Fibroblast of peridontal ligament (primary cell): ENCODE measurements at regions not wholly inside any gene's neighbourhood (a gene's known extent, or its start where the extent isn't known, plus 50 kb on each side); places are given as distances from the start of the nearest gene placed in this dataset.
A peak's percentile ranks its signal among the peaks of the same experiment; 100 is the strongest.
"Not testable (repeated sequence)": the region's sequence is repeated elsewhere in the genome, so short reads cannot be mapped to it uniquely, and the experiment has no call there.

Experiments used
- DNase-seq: peaks from one replicate; pipeline ENCODE4 v3.0.0-alpha.2; 2010; ENCODE audit errors: extremely low read depth

DNA sequence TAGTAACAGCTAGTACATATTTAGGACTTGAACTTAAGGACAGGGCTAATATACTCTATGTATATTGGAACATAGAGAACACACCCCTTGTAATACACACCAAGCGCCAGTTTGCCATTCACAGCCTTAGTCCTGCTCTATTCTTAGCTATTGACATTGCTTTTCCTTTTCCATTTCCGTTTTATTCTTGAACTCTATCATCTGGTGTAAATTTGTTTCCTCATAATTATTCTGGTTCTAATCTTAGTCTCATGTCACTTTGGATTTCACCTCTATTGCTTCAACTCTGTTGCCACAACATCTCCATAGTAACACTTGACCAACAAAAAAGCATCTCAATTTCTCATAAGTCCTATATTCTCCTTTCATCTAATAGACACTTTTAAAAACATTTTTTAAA is 225.7 kb downstream of the PHLDA1 start:
- DNase-seq: no peak

DNA sequence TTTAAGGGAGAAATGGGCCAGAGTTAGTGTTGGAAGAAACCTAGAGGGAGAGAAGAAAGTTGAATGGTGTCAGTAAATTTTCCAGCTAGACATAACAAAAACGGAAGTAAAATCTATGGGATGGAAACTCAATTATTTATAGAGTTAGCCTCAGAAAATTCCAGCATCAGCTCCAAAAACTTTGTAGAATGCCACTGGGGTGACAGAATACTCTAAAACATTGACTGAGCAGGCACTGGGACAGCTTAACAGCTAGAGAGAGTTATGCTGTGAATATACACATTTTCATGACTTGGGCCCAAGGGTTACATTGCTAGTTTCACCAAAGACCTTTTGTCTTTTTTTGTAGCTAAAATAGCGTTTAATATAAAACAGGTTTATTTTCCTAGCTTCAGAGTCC is 226.3 kb downstream of the PHLDA1 start:
- DNase-seq: no peak

DNA sequence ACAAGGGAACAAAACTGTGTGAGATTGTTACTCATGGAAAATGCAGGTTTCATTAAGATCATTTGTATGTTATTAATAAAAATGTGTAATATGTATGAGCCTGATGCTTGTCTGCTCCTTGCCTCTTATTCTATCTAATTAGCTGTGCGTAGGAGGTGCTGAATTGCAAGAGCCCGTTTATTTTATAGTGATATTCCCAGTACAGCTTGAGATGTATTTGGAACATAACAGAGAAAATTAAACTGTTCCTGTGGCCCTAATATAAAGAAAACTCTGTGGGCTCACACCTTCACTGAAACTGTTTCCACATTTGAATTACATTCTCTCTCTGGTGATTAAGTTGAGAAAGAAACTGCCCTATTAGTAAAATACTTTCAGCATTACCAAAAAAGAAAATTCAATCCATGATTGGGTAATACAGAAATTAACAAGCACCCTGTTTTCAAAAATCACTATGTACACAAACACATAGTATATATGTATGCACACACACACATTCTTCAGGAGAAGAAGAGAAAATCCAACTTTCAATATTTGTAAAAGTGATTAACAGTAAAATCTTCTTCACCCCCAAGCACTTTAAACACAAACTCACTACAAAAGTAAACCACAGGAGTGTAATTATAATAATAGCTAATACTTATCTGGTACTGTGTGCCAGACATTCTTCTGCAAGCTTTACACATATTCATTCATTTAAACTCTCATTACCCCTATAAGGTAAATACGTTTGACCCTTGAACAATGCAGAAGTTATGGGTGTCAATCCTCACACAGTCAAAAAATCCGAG is 233.2 kb downstream of the PHLDA1 start:
- no peak for DNase-seq

DNA sequence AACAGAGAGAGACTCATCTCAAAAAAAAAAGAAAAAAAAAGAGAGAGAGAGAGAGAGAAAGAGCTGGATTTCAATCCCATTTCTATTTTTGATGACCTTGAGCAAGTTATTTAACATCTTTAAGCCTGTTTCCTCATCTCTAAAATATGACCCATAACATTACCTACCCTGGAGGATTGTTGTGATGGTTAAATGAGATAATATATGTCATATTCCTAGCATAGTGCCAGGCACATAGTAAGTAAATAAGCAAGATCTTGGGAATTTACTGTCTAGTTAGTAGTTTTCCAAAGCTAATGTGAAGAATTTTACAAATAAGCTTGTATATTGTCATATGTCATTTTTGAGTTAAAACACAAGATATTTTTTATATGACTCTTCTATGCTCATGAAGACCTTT is 236.5 kb downstream of the PHLDA1 start:
- no peak for DNase-seq

DNA sequence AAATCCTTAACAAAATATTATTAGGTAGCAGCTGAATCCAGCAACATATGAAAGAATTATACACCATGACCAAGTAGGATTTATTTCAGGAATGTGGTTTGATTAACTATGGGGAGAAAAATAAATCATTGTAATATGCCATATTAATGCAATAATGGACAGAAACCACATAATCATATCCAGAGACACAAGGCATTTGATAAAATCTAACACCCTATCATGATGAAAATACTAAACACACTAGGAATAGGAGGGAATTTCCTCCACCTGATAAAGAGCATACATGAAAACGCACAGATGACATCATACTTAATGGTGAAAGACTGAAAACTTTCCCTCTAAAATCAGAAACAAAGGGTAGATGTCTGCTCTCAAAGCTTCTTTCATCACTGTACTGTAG is 238.9 kb downstream of the PHLDA1 start:
- DNase-seq: no peak

DNA sequence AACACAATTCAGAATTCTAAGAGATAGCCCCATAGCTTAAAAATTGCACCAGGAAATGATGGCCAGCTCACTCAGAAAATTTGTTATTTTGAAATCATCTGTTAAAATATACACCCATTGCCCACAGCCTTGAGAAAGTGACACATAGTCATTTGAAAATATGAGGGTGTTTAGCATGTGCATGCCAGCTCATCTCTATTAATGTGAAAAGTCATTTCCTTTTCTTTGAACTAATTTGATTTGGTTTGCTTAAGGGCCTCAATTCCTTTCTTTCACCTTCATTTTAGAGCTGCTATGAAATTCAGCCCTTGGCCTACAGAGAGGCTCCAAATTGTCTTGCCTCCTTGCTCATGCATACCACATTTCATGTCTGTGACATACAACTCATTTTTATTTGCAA is 241.4 kb downstream of the PHLDA1 start:
- DNase-seq: no peak

DNA sequence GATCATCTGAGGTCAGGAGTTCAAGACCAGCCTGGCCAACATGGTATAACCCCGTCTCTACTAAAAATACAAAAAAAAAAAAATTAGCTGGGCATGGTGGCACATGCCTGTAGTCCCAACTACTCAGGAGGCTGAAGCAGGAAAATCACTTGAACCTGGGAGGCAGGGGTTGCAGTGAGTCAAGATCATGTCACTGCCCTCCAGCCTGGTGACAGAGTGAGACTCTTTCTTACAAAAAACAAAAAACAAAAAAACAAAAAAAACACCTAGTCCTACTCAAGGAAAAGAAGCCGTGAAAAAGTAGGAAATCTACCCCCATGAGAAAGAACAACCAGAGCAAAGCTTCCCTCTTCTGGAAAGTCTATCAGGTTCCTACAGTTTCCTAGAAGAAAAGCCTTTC is 244.4 kb downstream of the PHLDA1 start:
- not testable (repeated sequence) for DNase-seq

DNA sequence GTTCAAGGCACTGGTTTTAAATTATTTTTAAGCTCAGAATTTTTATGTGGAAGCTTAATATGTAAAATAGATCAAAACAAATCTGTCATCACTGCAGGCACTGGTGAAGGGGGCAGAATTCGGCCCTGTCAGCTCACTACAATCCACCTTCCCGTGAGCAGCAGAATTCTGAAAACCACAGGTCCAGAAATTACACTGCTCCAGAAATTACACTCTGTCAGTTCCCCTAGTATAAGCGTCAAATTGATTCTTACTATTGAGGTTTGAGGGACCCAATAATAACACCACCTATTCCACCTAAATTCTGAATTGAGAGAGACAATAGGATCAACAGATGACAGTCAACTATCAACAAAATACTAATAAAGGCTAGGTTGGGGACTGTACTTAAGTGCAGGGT is 245.5 kb downstream of the PHLDA1 start:
- no peak for DNase-seq

DNA sequence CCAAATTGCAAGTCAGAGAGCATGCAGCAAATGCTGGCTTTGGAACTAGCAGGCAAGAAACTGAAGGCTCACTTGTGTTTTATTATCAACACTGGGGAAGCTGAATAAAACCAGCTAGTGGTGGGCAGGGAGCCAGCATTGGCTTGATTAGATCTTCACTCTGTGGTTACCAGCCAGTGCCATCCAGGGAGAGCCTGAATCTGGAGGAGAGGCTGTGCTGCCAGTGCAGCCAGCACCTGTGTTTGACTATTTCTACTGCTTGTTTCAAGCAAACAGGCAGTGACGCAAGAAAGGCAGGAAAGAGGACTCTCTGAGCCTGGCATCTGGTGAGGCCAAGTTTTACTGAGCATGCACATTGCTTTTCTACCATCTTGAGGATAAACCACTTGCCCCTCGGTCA is 247.0 kb downstream of the PHLDA1 start:
- DNase-seq: peak; percentile 39

DNA sequence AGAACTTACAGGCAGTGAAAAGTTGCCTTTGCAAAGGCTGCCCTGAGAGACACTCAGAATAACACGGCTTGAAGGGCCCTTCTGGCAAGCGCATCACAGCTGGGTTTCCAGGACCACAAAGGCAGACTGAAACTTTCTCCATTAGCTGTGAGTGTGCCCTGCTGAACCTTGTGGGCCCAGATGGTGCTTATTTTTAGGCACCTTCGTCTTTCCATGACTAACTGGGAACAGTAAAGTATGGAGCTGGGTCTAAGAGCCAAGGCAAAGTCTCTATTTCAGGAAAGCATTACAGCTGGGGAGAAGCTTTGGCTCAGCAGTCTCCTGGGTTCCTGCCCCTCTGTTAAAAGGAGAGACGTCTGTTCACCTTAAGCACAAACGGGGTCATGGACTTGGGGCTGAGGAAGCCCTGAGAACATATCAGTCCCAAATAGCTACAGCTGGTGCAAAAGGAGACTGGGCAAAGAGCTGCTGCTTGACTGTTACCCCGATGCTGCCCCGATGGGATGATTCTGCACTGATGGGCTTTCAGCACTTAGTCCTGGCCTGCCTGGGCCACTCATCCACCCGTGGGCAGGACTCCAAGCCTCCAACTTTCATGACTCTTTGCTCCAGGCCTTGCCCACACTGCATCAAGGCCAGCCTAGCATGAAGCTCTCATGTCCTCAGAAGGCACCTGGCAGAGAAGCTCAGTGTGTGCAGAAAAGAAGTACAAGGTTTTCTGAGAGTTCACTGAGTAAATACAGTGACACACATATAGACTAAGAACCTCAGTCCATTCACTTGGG is 248.3 kb downstream of the PHLDA1 start:
- DNase-seq: no peak

DNA sequence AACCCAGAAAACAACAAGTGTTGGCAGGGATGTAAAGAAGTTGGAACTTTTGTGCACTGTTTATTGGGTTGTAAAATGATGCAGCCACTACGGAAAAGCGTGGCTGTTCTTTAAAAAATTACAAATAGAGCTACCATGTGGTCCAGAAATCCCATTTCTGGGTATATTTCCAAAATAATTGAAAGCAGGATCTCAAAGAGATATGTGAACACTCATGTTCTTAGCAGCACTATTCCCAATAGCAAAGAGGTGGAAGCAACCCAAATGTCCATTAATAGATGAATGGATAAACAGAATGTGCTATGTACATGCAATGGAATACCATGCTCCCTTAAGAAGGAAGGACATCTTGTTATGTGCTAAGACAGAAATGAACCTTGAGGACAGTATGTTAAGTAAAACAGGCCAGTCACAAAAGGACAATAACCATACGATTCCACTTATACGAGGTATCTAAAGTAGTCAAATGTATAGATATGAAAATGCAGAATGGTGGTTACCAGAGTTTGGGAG is 249.5 kb downstream of the PHLDA1 start:
- no peak for DNase-seq

DNA sequence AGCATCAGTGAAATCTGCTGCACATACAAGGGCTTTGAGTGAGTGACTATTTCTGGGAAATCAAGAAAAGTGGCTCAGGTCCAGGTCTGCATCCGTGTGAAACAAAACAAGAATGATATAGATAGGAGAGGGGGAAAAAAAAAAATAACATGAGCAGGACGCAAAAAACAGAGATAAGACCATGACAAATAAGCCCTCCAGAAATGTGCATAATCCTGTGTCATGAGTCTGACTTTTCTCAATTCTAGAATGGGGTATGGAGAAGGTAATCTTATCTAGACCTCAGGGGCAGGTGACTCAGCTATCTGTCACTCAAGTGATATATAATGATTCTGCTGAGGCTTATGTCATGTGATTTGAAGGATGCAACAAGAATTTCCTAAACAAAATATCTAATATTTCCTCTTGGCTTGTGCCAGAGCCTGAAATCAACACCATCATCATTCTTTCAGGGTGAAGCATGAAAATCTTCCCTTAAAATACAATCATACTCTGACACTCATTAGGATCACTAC is 250.0 kb downstream of the PHLDA1 start:
- peak; percentile 45 for DNase-seq

DNA sequence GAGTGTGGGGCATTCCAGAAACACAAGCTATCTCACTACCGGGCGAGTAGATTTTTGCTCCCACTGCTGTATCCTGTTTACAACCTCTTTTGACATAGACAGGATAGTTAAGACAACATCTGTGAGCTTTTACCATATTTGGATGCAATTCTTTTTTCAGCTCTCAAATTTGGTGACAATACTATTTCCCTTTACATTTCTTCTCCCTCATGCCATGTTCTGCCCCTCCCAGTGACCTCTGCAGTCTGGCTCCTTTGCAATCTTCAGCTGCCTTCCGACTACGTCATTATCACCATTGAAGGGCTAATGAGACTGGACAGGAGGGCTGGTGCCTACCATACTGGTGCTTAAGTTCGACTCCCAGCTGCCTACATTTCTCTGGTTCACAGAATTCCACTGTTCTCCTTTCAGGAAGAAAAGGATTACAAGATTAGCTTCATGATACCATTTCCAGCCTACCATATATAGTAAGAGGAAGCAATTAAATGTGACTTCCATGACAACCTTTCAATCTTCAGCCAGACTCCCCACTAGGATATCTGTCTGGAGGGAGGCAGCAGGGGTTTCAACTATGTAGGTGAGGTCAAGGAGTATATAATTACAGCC is 251.6 kb downstream of the PHLDA1 start:
- no peak for DNase-seq

DNA sequence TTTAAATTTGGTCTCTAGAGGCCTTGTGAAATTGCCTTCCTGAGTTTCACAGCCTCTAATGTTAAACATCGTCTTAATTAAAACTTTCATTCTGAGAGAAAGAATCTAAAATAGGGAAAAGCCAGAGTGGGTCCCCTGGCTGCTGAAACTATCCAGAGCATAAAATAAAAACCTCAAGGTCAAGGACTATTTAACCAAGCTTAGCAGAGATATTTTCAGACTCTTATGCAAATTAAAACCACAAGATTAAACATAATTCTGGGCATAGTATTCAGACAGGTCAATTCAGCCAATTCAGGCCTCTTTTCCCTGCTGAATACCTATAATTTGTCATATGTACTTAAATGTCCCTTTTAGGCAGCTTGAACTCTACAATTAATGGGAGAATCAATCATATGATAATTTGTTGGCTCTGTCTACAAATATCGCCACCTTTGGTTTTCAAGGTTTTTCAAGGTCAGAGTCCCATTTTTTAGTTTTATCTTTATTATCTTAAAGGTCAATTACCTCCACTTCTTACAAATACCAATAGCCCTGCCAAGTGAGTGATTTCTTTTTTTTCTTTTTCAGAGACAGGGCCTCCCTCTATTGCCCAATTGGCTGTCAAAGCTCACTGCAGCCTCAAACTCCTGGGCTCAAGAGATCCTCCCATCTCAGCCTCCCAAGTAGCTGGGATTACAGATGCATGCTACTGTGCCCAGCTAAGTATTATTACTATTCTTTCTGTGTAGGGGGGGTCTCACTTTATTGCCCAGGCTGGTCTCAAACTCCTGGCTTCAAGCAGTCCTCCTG is 257.1 kb downstream of the PHLDA1 start:
- peak; percentile 62 for DNase-seq

DNA sequence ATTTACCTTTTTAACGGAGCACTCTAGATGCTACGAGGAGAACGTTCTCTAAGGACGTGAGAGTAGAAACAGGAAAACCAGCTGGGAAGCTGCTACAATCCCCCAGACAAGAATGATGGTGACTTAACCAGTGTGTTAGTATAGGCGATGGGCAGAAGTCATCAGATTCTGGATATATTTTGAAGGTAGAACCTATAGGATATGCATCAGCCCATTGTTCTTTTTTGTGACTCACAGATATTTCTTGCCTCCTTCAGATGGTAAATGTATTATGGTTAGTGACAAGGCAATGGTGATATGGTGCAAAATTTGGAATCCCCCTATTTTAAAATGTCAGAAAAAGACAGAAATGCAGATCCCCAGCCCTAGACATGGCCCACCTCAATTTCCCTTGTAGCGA is 258.2 kb downstream of the PHLDA1 start:
- no peak for DNase-seq

DNA sequence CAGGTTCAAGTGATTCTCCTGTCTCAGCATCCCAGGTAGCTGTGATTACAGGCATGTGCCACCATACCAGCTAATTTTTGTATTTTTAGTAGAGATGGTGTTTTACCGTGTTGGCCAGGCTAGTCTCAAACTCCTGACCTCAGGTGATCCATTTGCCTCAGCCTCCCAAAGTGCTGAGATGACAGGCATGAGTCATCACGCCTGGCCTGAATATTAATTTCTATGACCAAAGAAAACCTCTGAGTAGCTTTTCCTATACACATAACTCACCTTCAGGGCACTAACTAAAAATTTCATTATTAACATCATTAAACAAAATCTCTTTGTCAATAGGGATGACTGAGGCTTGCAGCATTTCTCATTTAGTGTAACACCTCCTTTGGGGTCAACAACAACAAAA is 259.6 kb upstream of the KRR1 start:
- no peak for DNase-seq

DNA sequence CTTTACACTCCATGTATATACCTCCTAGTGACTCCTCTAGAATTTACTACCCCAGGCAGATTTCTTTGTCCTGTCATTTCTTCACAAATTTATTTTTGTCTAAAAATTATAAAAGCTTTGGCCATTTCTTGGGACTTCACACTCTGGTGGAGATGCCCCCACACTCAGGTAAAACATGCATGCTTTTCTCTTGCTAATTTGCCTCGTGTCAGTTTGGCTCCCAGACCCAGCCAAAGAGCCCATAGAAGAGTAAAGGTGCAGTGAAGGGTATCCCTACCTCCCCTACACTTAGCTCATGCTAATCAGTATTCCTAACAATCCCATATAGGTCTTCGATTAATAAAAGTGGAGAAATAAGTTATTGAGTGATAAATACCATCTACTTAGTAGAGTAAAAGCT is 256.5 kb upstream of the KRR1 start:
- DNase-seq: no peak

DNA sequence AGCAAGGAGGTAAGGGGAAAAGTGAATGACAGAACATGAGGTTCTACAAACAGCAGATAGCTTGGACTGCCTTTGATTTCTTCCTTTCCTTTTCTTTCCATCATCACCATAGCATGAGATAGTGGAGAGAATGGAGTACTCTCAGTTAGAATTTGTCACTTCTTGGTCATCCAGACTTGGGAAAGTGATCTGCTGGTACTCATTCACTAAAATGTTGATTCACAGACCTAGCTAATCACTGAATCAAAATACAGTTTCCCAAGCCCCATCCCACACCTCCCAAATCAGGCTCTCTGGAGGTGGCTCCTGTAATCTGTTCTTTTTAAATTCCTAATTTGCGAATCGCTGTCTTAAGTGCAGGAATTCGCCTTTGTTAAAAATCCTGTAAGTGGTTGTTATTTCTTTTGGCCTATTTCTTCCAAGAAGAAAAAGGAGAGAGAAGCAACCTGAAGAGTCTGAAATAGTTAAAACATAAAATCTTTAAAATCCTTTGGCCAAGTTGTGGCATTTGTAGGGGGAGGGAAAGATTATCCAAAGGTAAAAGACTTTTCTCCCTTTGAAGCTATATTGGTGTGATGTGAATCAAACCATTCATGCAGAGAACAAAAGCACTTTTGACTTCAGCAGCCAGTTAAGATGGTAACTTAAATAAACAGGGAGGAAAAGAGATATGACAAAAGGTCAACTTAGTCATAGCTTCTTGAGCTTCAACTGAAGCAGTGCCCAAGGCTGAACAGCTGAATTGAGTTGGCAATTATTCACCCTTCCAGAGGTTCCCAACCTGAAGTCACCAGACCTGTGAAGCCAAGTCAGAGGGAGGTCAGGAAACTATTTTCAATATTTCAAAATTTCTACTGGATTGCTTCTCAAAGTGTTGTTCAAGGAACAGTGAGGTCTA is 255.1 kb upstream of the KRR1 start:
- DNase-seq: peak; percentile 62

DNA sequence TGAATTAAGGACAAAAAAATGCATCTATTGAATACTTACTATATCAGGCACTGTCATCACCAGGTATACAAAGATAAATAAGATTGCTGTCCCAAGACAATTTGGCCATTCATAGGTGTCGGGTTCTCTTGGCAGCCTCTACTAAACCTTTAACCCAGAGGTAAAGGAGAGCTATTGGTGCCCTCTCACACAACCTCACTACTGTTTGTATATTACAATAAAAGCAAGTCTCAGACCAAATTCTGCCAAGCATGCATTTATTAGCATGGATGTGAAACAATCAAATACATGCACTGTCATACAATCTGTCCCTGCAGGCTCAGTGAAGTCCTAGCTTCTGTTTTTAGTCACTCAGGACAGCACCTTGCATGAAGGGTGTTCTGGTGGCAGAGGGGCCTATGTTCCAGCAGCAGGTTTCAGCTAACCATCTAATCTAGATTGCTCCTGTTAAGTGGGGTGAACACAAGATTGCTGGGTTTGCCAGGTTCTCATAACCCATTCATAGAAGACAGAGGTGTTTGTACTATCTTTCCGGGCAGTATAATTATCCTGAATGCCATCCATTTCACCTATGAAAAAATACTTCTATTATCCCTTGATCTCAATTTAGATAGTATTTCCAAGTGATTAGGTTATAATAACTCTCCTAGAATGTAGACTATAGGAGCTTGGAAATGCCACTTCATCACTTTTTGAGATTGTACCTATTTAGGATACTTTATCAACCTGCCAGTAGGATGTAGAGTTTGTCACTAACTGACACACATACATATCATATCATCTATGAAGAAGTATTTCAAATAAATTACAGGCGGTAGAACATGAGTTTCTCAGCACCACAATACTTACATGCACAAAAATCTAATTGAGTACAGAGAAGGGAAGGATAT is 254.0 kb upstream of the KRR1 start:
- DNase-seq: no peak
